Aorta (tissue), 5 donors: ENCODE measurements at regions not wholly inside any gene's neighbourhood (a gene's known extent, or its start where the extent isn't known, plus 50 kb on each side); places are given as distances from the start of the nearest gene placed in this dataset.
"Not testable (repeated sequence)": the region's sequence is repeated elsewhere in the genome, so short reads cannot be mapped to it uniquely, and the experiment has no call there.

ENCODE experiments used
- ATAC-seq: fragments of 200-7000 bp; cut with Tn5 transposase; one replicate; pipeline ENCODE4 v1.9.1; 2022; ENCODE audit warnings: moderate library complexity; ENCODE audit not compliant: low FRiP score
- DNase-seq, 2 donors: peaks; one replicate each; pipeline ENCODE4 v3.0.0-alpha.2; 2020
- H3K27ac ChIP-seq, 2 donors: one replicate each; pipeline ENCODE4 v1.5.1; 2013; ENCODE audit warnings: low read length in 2 of 2, mild to moderate bottlenecking in 2 of 2, moderate library complexity in 2 of 2, control low read depth in 1 of 2, inconsistent platforms in 1 of 2, low read depth in 1 of 2
- H3K27me3 ChIP-seq, 2 donors: one replicate each; pipeline ENCODE4 v1.6.1; 2013; ENCODE audit warnings: control low read depth in 1 of 2, low read length in 1 of 2, mild to moderate bottlenecking in 1 of 2, moderate library complexity in 1 of 2; ENCODE audit not compliant: insufficient read depth in 2 of 2, control insufficient read depth in 1 of 2
- H3K36me3 ChIP-seq, 2 donors: one replicate each; pipeline ENCODE4 v1.6.1; 2013; ENCODE audit warnings: control low read depth in 1 of 2, low read length in 1 of 2, mild to moderate bottlenecking in 1 of 2; ENCODE audit not compliant: insufficient read depth in 2 of 2, control insufficient read depth in 1 of 2
- H3K4me1 ChIP-seq, 2 donors: one replicate each; pipeline ENCODE4 v1.6.1; 2013; ENCODE audit warnings: low read length in 2 of 2, control low read depth in 1 of 2, mild to moderate bottlenecking in 1 of 2, moderate library complexity in 1 of 2; ENCODE audit not compliant: insufficient read depth in 2 of 2, control insufficient read depth in 1 of 2
- H3K4me3 ChIP-seq, 2 donors: one replicate each; pipeline ENCODE4 v1.5.1; 2013; ENCODE audit warnings: low read length in 2 of 2, control low read depth in 1 of 2, mild to moderate bottlenecking in 1 of 2
- H3K9me3 ChIP-seq: one replicate; pipeline ENCODE4 v1.6.1; 2013; ENCODE audit warnings: mild to moderate bottlenecking, low read length; ENCODE audit not compliant: control insufficient read depth
- WGBS, 2 donors: extraction: QIAGEN DNeasy Blood & Tissue Kit; methylation state at CpG; one replicate each; pipeline ENCODE4 v1.1.7; 2013; 5-methylcytosine and 5-hydroxymethylcytosine counted together
- intact Hi-C, 2 donors: fragments of 100-400 bp; cut with DNase I; formaldehyde crosslinking; loops; one replicate each; pipeline versions ENCODE4 v1.14.2 to v1.15.0; 2022
- donor health status: healthy with polysubstance abuse.
- donor health status: Bipolar disorder and iron deficiency.
- donor health status: DM: no; HTN: no; CAD: no.
- donor health status: DM: no; HTN: no; CAD: no.
- donor health status: DM: yes; HTN: yes; CAD: no.

DNA sequence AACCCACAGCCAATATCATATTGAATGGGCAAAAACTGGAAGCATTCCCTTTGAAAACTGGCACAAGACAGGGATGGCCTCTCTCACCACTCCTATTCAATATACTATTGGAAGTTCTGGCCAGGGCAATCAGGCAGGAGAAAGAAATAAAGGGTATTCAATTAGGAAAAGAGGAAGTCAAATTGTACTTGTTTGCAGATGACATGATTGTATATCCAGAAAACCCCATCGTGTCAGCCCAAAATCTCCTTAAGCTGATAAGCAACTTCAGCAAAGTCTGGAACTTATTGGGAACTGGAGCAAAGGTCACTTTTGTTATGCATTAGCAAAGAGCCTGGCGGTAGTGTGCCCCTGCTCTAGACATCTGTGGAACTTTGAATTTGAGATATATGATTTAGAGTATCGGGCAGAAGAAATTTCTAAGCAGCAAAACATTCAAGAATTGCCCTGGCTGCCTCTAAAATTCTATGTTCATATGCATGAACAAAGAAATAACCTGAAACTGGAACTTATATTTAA, 53.4 kb upstream of the PSMA1 start:
- H3K4me1 ChIP-seq, DNase-seq, H3K36me3 ChIP-seq, H3K9me3 ChIP-seq, ATAC-seq, H3K4me3 ChIP-seq, H3K27ac ChIP-seq, H3K27me3 ChIP-seq, intact Hi-C loops: not testable (repeated sequence)
- 58 to 71% methylated on average over 3 of the region's 3 CpGs for WGBS, 2 donors

DNA sequence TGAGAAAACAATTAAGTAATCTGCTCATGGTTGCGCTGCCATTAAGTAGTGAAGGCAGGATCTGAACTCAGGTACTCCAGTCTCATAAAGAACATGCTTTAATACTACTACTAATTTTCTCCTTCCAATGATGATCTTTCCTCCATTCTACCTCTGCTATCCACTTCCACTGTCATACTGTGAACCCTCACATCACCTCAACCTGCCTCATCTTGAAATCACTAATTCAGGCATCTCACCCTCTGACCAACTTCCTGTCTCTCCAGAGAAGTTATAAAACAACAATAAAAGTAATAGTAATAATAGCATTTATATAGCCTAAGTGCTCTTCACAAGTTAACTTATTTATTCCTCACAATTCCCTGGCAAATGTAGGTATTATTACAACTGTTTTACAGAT, 57.1 kb upstream of the PSMA1 start:
- no peak overlapping the region for H3K4me3 ChIP-seq
- intact Hi-C loops: no loop called here
- no peaks in the 10 kb centered on the region for H3K9me3 ChIP-seq
- no peak for ATAC-seq
- H3K27me3 ChIP-seq: no peaks in the 10 kb centered on the region
- 97 to 100% methylated on average over 1 of the region's 1 CpG for WGBS, 2 donors
- H3K27ac ChIP-seq: no peak overlapping the region
- no peaks in the 10 kb centered on the region for H3K4me1 ChIP-seq
- no peaks in the 10 kb centered on the region for H3K36me3 ChIP-seq
- no peak for DNase-seq

DNA sequence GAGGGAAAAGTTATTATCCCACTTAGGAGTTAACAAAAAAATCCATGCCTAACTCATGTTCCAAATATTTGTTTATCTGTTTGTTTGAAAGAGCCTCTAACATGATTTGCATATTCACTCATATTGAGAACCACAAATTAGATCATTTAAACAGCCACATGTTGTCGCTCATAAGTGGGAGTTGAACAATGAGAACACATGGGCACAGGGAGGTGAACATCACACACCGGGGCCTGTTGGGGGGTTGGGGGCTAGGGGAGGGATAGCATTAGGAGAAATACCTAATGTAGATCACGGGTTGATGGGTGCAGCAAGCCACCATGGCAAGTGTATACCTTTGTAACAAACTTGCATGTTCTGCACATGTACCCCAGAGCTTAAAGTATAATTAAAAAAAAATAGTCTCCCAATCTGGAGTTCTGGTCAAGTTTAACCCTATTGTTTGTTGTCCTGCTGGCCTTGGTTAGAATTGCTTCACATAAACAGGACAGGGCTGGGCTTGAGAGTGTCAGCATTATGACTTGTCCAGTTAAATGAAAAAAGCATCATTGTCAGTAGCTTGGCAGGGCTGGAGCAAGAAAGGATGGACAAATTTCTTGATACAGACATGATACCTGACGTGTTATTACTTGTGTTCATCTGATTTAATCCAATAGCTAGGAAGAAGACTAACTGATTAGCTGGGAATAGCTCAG, 57.8 kb upstream of the PSMA1 start:
- DNase-seq (no peak), ATAC-seq (no peak)
- no peaks in the 10 kb centered on the region for H3K27me3 ChIP-seq
- H3K36me3 ChIP-seq: no peaks in the 10 kb centered on the region
- H3K9me3 ChIP-seq: no peaks in the 10 kb centered on the region
- no peak overlapping the region for H3K27ac ChIP-seq
- intact Hi-C loops: no loop called here
- no peaks in the 10 kb centered on the region for H3K4me1 ChIP-seq
- 92 to 93% methylated on average over 4 of the region's 4 CpGs for WGBS, 2 donors
- H3K4me3 ChIP-seq: no peak overlapping the region

DNA sequence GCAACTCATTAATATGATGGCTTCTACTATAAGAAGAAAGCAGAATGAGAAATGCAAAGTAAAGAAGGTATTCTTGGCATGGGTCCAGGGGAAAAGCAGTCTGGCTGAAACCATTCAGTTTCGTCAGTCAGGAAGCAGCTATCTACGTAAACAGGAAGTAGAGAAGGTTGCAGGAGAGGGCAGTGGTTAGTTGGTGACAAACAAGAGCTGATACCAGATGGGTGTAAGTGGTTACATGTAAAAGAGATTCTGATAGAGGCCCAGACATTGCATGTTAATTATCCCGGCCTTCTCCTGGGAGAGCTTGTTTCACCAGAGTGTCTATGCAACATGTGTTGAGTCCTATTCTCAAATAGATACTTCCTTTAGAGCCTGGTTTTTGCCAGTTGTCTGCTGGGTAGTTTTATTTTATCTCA, 58.4 kb upstream of the PSMA1 start:
- peak; percentile 48 for ATAC-seq

DNA sequence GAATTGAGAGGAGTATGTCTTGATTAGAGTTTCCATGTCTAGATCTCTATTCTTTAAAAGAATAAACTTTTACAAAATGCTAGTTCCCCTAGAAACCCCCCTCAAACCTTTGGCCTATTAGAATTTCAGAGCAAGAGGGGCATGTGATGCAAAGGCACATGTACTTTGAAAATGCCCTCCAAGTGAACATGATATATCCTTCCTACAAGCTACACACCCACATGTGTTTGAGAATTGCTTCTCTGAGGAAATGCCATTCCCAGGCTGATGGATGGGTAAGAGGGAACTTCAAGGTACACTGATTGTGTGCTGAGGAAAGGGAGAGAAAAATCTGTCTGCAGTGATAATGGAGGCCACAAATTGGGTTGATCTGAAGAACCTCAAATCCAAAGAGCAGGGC, 59.5 kb upstream of the PSMA1 start:
- Histone ChIP-seq H3K9me3 (no peaks in the 10 kb centered on the region), H3K4me1 (no peaks in the 10 kb centered on the region), H3K27ac (no peak overlapping the region), H3K4me3 (no peak overlapping the region), H3K36me3 (no peaks in the 10 kb centered on the region), H3K27me3 (no peaks in the 10 kb centered on the region)
- no peak for DNase-seq
- intact Hi-C loops: loop anchor here in 1 of 2 donors (5.0 kb wide), 1 partner anchor 37 kb away; no protein-coding TSS in a partner anchor
- ATAC-seq: no peak

More for the DNA sequence above, 58.4 kb upstream of the PSMA1 start:
- H3K27me3 ChIP-seq: no peaks in the 10 kb centered on the region
- intact Hi-C loops: no loop called here
- WGBS, 2 donors: 52 to 61% methylated on average over 3 of the region's 3 CpGs
- no peaks in the 10 kb centered on the region for H3K9me3 ChIP-seq
- H3K4me3 ChIP-seq: no peak overlapping the region
- H3K27ac ChIP-seq: no peak overlapping the region
- H3K36me3 ChIP-seq: no peaks in the 10 kb centered on the region
- no peaks in the 10 kb centered on the region for H3K4me1 ChIP-seq
- no peak for DNase-seq

DNA sequence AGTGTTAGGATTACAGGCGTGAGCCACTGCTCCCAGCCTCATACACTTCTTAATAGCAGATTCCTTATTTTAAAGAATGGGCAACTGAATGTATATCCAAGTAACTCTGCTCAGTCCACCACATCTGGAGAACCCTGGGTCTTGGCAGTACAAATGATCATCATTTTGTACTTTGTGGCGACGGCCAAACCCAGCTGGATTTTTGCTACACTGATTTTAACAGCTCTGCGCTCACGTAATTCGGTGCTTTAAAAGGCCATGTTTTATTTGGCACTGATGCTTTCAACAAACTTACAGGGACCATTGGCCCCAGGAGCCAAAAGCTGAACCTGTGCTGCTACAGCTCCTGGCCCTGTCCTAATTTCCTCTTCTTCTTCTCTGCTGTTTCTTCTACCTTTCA, 60.8 kb upstream of the PDE3B start:
- no peaks in the 10 kb centered on the region for H3K9me3 ChIP-seq
- intact Hi-C loops: loop anchor here in 1 of 2 donors (5.0 kb wide), 1 partner anchor 40 kb away; no protein-coding TSS in a partner anchor
- H3K27me3 ChIP-seq: no peaks in the 10 kb centered on the region
- no peaks in the 10 kb centered on the region for H3K4me1 ChIP-seq
- no peak for DNase-seq
- no peak overlapping the region for H3K4me3 ChIP-seq
- H3K27ac ChIP-seq: peak overlapping the region in 1 of 2 donors; percentile 72
- WGBS, 2 donors: 19 to 30% methylated on average over 6 of the region's 6 CpGs
- ATAC-seq: no peak
- H3K36me3 ChIP-seq: no peaks in the 10 kb centered on the region

DNA sequence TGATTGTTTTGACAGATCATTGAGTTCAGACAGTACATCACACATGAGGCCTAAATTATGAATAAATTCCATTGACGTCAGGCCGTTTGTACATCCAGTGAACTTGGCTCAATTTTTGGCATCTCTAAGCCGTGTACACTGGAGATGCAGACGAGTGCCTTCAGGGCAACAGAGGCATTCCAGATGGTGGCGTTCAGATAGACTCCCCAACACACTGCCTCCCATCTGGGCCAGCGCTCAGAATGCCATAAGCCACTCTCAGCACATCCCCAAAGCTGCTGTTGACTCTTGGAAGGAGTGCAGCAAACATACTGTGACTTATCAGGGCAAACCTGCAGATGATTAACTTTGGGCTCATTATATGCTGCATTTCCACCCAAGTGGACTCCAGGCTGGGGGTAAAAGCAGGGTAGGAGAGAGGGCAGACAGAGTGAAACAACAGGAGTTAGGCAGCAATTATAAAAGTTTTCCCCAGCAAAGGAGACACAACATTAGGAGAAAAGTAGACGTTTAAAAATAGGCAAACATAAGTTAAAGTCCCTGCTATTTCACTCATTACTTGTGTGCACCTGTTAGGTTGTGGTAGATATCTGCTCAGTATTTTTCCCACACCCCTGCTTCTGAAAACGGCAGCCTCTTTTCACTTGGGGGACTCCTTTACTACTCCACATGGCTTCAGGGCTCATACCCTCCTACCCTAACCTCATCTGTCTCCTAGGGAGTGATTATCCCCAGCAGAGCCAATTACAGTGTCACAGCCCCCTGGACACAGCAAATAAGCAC, 60.2 kb upstream of the PDE3B start:
- intact Hi-C loops: loop anchor here in 1 of 2 donors (5.0 kb wide), 1 partner anchor 41 kb away; no protein-coding TSS in a partner anchor
- WGBS, 2 donors: 25 to 29% methylated on average over 8 of the region's 8 CpGs
- ATAC-seq: peak; percentile 35

DNA sequence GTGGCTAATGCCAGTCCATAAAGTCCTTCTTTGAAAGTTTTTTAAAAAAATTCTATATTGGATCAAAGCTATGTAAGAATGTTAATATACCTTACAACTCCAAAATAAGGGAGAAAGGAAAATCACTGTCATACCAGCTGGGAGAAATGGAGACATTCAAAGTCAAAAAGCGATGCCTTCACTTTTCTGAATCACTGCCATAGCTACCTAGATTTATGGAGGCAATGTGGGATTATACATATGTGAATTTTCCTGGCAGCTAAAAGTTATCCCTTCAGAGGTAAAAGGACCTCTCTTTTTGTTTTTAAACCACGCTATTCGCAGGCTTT, 59.6 kb upstream of the PDE3B start:
- Histone ChIP-seq H3K27ac (no peak overlapping the region), H3K4me1 (no peaks in the 10 kb centered on the region), H3K9me3 (no peaks in the 10 kb centered on the region), H3K27me3 (no peaks in the 10 kb centered on the region), H3K4me3 (no peak overlapping the region), H3K36me3 (no peaks in the 10 kb centered on the region)
- WGBS, 2 donors: 95 to 96% methylated on average over 3 of the region's 3 CpGs
- intact Hi-C loops: loop anchor here in 1 of 2 donors (5.0 kb wide), 1 partner anchor 42 kb away; no protein-coding TSS in a partner anchor
- DNase-seq (no peak), ATAC-seq (no peak)

More for the DNA sequence above, 60.2 kb upstream of the PDE3B start:
- no peaks in the 10 kb centered on the region for H3K4me1 ChIP-seq
- no peaks in the 10 kb centered on the region for H3K27me3 ChIP-seq
- no peak for DNase-seq
- no peaks in the 10 kb centered on the region for H3K9me3 ChIP-seq
- H3K27ac ChIP-seq: no peak overlapping the region
- H3K4me3 ChIP-seq: no peak overlapping the region
- no peaks in the 10 kb centered on the region for H3K36me3 ChIP-seq
